ENCODE measurements at regions not wholly inside any gene's neighbourhood (a gene's known extent, or its start where the extent isn't known, plus 50 kb on each side); places are given as distances from the start of the nearest gene placed in this dataset.
A peak's percentile ranks its signal among the peaks of the same experiment; 100 is the strongest.
"Not testable (repeated sequence)": the region's sequence is repeated elsewhere in the genome, so short reads cannot be mapped to it uniquely, and the experiment has no call there.

DNA sequence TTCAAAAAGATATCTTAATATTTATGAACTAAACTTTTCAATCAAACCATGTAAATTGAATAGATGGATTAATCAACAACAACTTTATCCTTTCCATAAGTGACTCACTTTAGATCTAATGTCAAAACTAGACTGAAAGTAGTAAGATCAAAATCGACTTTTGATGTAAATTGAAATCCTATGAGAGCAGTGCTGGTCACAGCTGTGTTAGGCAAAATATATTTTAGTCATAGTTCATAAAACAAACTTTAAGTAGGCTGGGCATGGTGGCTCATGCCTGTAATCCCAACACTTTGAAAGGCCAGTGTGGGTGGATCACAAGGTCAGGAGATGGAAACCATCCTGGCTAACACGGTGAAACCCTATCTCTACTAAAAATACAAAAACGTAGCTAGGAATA, 245.5 kb downstream of the CDY2A start:
- not testable (repeated sequence) for H3K27me3 ChIP-seq (ENCODE audit: control insufficient read depth, insufficient read depth, low read length); H3K4me3 ChIP-seq (ENCODE audit: low read depth, low read length); H3K9me3 ChIP-seq (ENCODE audit: control insufficient read depth in 2 of 2, low read length in 2 of 2); H3K9me3 Mint-ChIP-seq; ATAC-seq (ENCODE audit: low read depth in 2 of 2); H3K4me3 Mint-ChIP-seq; H3K4me1 ChIP-seq (ENCODE audit: control insufficient read depth, insufficient read depth, low read length, poor library complexity, severe bottlenecking); H3K27ac Mint-ChIP-seq; DNase-seq; H3K36me3 Mint-ChIP-seq; H3K27ac ChIP-seq (ENCODE audit: insufficient read depth, low read length, poor library complexity, severe bottlenecking); H3K27me3 Mint-ChIP-seq; H3K4me1 Mint-ChIP-seq; H3K36me3 ChIP-seq (ENCODE audit: control insufficient read depth, insufficient read depth, low read length)

DNA sequence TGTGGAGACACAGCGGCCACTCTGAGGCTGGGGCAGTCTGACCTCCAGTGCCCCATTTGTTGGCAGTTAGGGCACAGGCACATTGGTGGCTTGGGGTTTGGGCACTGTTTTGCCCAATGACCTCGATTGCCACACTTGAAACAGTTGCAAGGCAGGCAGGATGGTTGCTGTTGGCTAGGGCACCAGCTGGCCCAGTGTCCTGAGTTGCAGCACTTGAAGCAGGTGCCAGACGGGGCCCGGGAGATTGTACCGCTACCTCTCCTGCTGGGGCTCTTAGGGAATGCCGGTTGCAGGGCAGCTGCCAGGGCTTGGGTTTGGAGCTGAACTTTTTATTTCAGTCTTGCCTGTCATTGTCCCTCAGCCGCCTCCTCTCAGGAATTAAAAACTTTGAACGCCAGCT, 252.2 kb upstream of the HSFY1 start:
- H3K27ac Mint-ChIP-seq, H3K36me3 Mint-ChIP-seq: not testable (repeated sequence)

DNA sequence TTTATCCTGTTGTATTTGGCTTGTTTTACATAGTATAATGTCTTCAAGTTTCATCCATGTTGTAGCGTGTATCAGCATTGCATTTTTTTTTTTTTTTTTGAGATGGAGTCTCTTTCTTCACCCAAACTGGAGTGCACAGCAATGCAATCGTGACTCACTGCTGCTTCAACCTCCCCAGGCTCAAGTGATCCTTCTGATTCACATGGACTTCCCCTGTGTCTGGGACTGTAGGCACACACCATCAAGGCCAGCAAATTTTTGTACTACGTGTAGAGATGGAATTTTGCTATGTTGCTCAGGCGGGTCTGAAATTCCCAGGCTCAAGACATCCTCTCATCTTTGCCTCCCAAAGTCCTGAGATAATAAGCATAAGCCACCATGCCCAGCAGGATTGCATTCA, 248.1 kb upstream of the HSFY1 start:
- H3K4me1 Mint-ChIP-seq; H3K36me3 Mint-ChIP-seq; H3K9me3 Mint-ChIP-seq; H3K27ac Mint-ChIP-seq; H3K27me3 ChIP-seq (ENCODE audit: control insufficient read depth, insufficient read depth, low read length); DNase-seq; H3K27ac ChIP-seq (ENCODE audit: insufficient read depth, low read length, poor library complexity, severe bottlenecking); H3K27me3 Mint-ChIP-seq; H3K4me1 ChIP-seq (ENCODE audit: control insufficient read depth, insufficient read depth, low read length, poor library complexity, severe bottlenecking); H3K9me3 ChIP-seq (ENCODE audit: control insufficient read depth in 2 of 2, low read length in 2 of 2); ATAC-seq (ENCODE audit: low read depth in 2 of 2); H3K4me3 Mint-ChIP-seq; H3K36me3 ChIP-seq (ENCODE audit: control insufficient read depth, insufficient read depth, low read length); H3K4me3 ChIP-seq (ENCODE audit: low read depth, low read length): not testable (repeated sequence)

More for the DNA sequence above, 252.2 kb upstream of the HSFY1 start:
- not testable (repeated sequence) for H3K9me3 ChIP-seq (ENCODE audit: control insufficient read depth in 2 of 2, low read length in 2 of 2); ATAC-seq (ENCODE audit: low read depth in 2 of 2); H3K27ac ChIP-seq (ENCODE audit: insufficient read depth, low read length, poor library complexity, severe bottlenecking); H3K4me1 Mint-ChIP-seq; H3K36me3 ChIP-seq (ENCODE audit: control insufficient read depth, insufficient read depth, low read length); H3K27me3 Mint-ChIP-seq; H3K4me3 Mint-ChIP-seq; H3K9me3 Mint-ChIP-seq; H3K4me3 ChIP-seq (ENCODE audit: low read depth, low read length); DNase-seq; H3K27me3 ChIP-seq (ENCODE audit: control insufficient read depth, insufficient read depth, low read length); H3K4me1 ChIP-seq (ENCODE audit: control insufficient read depth, insufficient read depth, low read length, poor library complexity, severe bottlenecking)

DNA sequence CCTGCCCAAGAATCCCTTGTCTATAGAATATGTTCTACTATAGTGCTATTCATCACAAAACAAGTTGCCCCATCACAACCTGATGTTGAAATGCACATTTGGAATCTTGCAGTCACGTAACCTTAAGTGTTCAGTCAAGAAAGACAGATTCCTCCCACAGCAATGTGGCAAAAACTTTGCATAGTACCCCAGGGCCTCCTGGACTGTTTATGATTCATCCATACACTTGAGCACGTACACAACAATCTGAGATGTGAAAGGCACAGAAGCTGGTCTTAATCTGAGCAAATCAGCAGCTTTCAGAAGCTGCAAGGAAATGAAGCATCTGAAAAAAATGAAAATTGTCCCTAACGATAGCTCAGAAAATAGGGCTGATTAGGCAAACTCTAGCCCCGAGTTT, 240.2 kb upstream of the HSFY1 start:
- H3K27ac Mint-ChIP-seq; H3K9me3 ChIP-seq (ENCODE audit: control insufficient read depth in 2 of 2, low read length in 2 of 2); H3K4me3 Mint-ChIP-seq; H3K4me1 ChIP-seq (ENCODE audit: control insufficient read depth, insufficient read depth, low read length, poor library complexity, severe bottlenecking); H3K27me3 ChIP-seq (ENCODE audit: control insufficient read depth, insufficient read depth, low read length); H3K4me3 ChIP-seq (ENCODE audit: low read depth, low read length); H3K36me3 Mint-ChIP-seq; DNase-seq; H3K27ac ChIP-seq (ENCODE audit: insufficient read depth, low read length, poor library complexity, severe bottlenecking); H3K9me3 Mint-ChIP-seq; ATAC-seq (ENCODE audit: low read depth in 2 of 2); H3K27me3 Mint-ChIP-seq; H3K36me3 ChIP-seq (ENCODE audit: control insufficient read depth, insufficient read depth, low read length); H3K4me1 Mint-ChIP-seq: not testable (repeated sequence)

DNA sequence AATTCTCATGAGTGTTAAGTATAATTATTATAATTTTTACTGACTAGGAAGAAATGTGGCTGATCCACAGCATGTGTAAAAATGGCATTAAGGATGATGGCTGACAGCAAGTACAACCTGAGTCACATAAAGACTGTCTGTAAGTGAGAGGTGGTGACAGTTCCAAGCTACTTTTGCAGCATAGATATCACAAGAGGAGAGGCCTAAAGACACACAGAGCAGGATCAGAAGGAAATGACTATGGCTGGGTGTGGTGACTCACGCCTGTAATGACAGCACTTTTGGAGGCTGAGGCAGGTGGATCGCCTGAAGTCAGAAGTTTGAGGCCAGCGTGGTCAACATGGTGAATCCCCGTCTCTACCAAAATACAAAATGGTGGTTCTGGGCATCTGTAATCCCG, 234.7 kb upstream of the HSFY1 start:
- H3K27ac Mint-ChIP-seq; H3K27ac ChIP-seq (ENCODE audit: insufficient read depth, low read length, poor library complexity, severe bottlenecking); DNase-seq; H3K27me3 Mint-ChIP-seq; H3K4me3 ChIP-seq (ENCODE audit: low read depth, low read length); H3K4me1 ChIP-seq (ENCODE audit: control insufficient read depth, insufficient read depth, low read length, poor library complexity, severe bottlenecking); H3K9me3 Mint-ChIP-seq; H3K4me1 Mint-ChIP-seq; H3K36me3 ChIP-seq (ENCODE audit: control insufficient read depth, insufficient read depth, low read length); H3K27me3 ChIP-seq (ENCODE audit: control insufficient read depth, insufficient read depth, low read length); H3K9me3 ChIP-seq (ENCODE audit: control insufficient read depth in 2 of 2, low read length in 2 of 2); H3K4me3 Mint-ChIP-seq; H3K36me3 Mint-ChIP-seq; ATAC-seq (ENCODE audit: low read depth in 2 of 2): not testable (repeated sequence)

DNA sequence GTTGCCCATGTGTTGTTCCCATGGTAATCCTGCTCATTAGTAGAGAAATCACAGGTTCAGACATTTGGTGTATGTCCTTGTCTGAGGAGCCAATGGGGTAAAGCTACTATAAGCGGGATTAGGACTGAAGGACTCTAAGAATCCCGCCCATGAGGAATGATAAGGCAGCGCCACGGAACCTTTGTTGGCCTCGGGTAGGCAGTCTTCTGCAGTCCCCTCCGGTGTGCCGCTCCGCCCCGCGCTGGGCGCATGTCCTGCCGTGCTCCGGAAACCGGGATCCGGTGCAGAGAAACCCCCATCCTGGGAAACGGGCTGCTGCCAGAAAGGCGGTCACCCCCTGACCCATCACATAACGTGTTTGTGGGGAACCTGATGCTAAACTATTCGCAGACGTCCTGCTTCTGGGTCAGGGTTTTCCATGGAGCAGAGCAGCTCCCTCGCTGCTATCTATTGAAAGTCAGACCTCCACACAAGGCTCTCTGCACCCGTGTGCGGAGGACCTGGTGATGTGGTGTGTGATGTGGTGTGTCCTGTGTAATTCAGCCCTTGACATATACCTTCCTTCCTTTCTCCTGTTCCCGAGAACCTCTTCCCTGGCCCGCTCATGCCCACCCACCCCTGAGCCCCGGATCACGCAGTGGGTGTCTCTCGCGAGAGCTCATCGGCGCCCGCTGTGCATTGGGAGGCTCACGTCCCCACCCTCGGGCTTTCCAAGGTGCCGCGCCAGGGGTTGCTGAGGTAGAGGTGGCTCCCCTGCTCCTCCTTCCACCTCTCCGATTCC, 220.8 kb upstream of the HSFY1 start:
- H3K27ac Mint-ChIP-seq; H3K4me1 Mint-ChIP-seq; H3K36me3 ChIP-seq (ENCODE audit: control insufficient read depth, insufficient read depth, low read length); H3K4me1 ChIP-seq (ENCODE audit: control insufficient read depth, insufficient read depth, low read length, poor library complexity, severe bottlenecking); H3K9me3 ChIP-seq (ENCODE audit: control insufficient read depth in 2 of 2, low read length in 2 of 2); H3K9me3 Mint-ChIP-seq; DNase-seq; ATAC-seq (ENCODE audit: low read depth in 2 of 2); H3K27ac ChIP-seq (ENCODE audit: insufficient read depth, low read length, poor library complexity, severe bottlenecking); H3K4me3 Mint-ChIP-seq; H3K4me3 ChIP-seq (ENCODE audit: low read depth, low read length); H3K27me3 Mint-ChIP-seq; H3K27me3 ChIP-seq (ENCODE audit: control insufficient read depth, insufficient read depth, low read length); H3K36me3 Mint-ChIP-seq: not testable (repeated sequence)

DNA sequence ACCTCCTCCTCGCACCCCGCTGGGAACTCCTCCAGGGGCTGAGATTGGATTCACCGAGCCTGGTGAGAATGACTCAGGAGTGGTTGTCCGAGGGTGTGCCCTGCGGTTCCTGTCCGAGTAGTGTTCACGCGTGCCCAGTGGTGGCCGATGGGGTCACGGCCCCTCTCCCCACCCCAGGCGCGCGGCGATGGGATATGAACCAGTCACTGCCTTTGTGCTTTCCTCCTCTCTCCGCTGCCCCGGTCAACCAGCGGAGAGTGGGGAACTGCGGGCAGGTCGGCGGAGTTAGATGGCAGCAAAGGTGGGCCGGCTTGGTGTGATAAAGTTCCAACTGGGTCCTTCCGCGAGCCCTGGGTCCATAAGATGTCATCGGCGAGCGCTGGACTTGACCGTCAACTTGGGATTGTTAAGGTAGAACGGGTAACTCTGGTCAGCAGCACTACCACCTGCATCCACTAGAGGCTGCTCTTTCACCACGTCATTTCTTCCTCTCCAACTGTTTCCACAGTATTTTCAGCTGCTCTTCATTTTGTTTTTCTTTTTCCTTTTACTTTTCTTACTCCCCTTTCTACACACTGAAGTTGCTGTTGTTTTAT, 220.1 kb upstream of the HSFY1 start:
- not testable (repeated sequence) for H3K27ac ChIP-seq (ENCODE audit: insufficient read depth, low read length, poor library complexity, severe bottlenecking); H3K36me3 Mint-ChIP-seq; H3K4me3 ChIP-seq (ENCODE audit: low read depth, low read length); H3K4me1 Mint-ChIP-seq; H3K4me3 Mint-ChIP-seq; H3K9me3 ChIP-seq (ENCODE audit: control insufficient read depth in 2 of 2, low read length in 2 of 2); H3K27ac Mint-ChIP-seq; H3K4me1 ChIP-seq (ENCODE audit: control insufficient read depth, insufficient read depth, low read length, poor library complexity, severe bottlenecking); H3K36me3 ChIP-seq (ENCODE audit: control insufficient read depth, insufficient read depth, low read length); H3K9me3 Mint-ChIP-seq; DNase-seq; H3K27me3 Mint-ChIP-seq; H3K27me3 ChIP-seq (ENCODE audit: control insufficient read depth, insufficient read depth, low read length)
- peak in 1 of 2 donors; percentile 37 for ATAC-seq (ENCODE audit: low read depth in 2 of 2)

DNA sequence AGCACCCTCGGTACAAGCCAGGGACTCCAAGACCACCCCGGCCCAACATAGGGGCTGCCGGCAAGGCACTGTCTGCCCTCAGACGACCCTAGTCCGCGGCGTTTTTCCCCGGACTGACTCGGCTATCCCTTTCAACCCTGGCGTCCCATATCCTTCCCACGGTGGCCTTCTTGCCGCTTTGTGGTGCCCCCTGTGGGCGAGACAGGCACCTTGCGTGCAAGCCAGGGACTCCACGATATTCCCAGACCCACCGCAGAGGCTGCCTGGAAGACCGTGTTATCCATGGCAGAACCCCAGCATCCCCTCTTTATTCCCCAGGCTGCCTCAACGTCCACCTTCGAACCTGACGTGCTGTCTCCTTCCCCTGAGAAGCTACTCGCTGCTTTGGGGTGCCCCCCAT, 204.0 kb upstream of the HSFY1 start:
- not testable (repeated sequence) for H3K27ac Mint-ChIP-seq; H3K27me3 ChIP-seq (ENCODE audit: control insufficient read depth, insufficient read depth, low read length); H3K4me3 Mint-ChIP-seq; H3K9me3 ChIP-seq (ENCODE audit: control insufficient read depth in 2 of 2, low read length in 2 of 2); H3K4me1 ChIP-seq (ENCODE audit: control insufficient read depth, insufficient read depth, low read length, poor library complexity, severe bottlenecking); H3K36me3 Mint-ChIP-seq; H3K9me3 Mint-ChIP-seq; ATAC-seq (ENCODE audit: low read depth in 2 of 2); H3K4me3 ChIP-seq (ENCODE audit: low read depth, low read length); DNase-seq; H3K4me1 Mint-ChIP-seq; H3K36me3 ChIP-seq (ENCODE audit: control insufficient read depth, insufficient read depth, low read length); H3K27ac ChIP-seq (ENCODE audit: insufficient read depth, low read length, poor library complexity, severe bottlenecking); H3K27me3 Mint-ChIP-seq

All from CD4-positive, CD25-positive, alpha-beta regulatory T cell (primary cell).